GM19238 (cell line): ENCODE measurements at regions not wholly inside any gene's neighbourhood (a gene's known extent, or its start where the extent isn't known, plus 50 kb on each side); places are given as distances from the start of the nearest gene placed in this dataset.

Source experiments
- DNase-seq: peaks from one replicate; pipeline ENCODE4 v3.0.0; 2011; ENCODE audit warnings: low spot score; ENCODE audit not compliant: insufficient read length

GRCh38 chr16:6246266-6246665 is 1086.4 kb upstream of the RBFOX1 start:
- DNase-seq = no peak

- DNase-seq = no peak
Observed at GRCh38 chr16:6232056-6232455, 1100.6 kb upstream of the RBFOX1 start.

GRCh38 chr16:6231398-6231797 is 1101.2 kb upstream of the RBFOX1 start:
- no peak for DNase-seq

- DNase-seq = no peak
Observed at GRCh38 chr16:6229186-6229585, 1103.5 kb upstream of the RBFOX1 start.

GRCh38 chr16:6218855-6219254 is 1113.8 kb upstream of the RBFOX1 start:
- DNase-seq = no peak

- DNase-seq = no peak
Observed at GRCh38 chr16:6216836-6217235, 1115.8 kb upstream of the RBFOX1 start.

- DNase-seq = no peak
Observed at GRCh38 chr16:6211644-6212043, 1114.0 kb upstream of the EEF2KMT start.

- no peak for DNase-seq
Observed at GRCh38 chr16:6209355-6209930, 1111.8 kb upstream of the EEF2KMT start.

GRCh38 chr16:6207580-6207979 is 1110.0 kb upstream of the EEF2KMT start:
- DNase-seq = no peak

GRCh38 chr16:6207124-6207523 is 1109.5 kb upstream of the EEF2KMT start:
- no peak for DNase-seq

GRCh38 chr16:6206080-6206479 is 1108.5 kb upstream of the EEF2KMT start:
- no peak for DNase-seq

GRCh38 chr16:6204945-6205344 is 1107.3 kb upstream of the EEF2KMT start:
- DNase-seq = no peak

- DNase-seq = no peak
Observed at GRCh38 chr16:6200861-6201260, 1103.3 kb upstream of the EEF2KMT start.

- no peak for DNase-seq
Observed at GRCh38 chr16:6200271-6200670, 1102.7 kb upstream of the EEF2KMT start.

- DNase-seq = no peak
Observed at GRCh38 chr16:6195966-6196365, 1098.4 kb upstream of the EEF2KMT start.

GRCh38 chr16:6193718-6194117 is 1096.1 kb upstream of the EEF2KMT start:
- DNase-seq = no peak

- DNase-seq = no peak
Observed at GRCh38 chr16:6192984-6193383, 1095.4 kb upstream of the EEF2KMT start.

- no peak for DNase-seq
Observed at GRCh38 chr16:6192532-6192931, 1094.9 kb upstream of the EEF2KMT start.

- no peak for DNase-seq
Observed at GRCh38 chr16:6190776-6191175, 1093.2 kb upstream of the EEF2KMT start.

- DNase-seq = no peak
Observed at GRCh38 chr16:6189216-6189615, 1091.6 kb upstream of the EEF2KMT start.

GRCh38 chr16:6177616-6178180 is 1080.1 kb upstream of the EEF2KMT start:
- no peak for DNase-seq

GRCh38 chr16:6170022-6170421 is 1072.4 kb upstream of the EEF2KMT start:
- no peak for DNase-seq

GRCh38 chr16:6165330-6165979 is 1067.9 kb upstream of the EEF2KMT start:
- no peak for DNase-seq
